Calu3 (cell line): ENCODE measurements at regions not wholly inside any gene's neighbourhood (a gene's known extent, or its start where the extent isn't known, plus 50 kb on each side); places are given as distances from the start of the nearest gene placed in this dataset.

Experiments
- BruUV-seq: library from RNA; stranded (reverse); fragments of 400-500 nt; replicated peaks from 2 replicates; lab custom pipeline; 2021; lab: Mats Ljungman, UMichigan
- CTCF ChIA-PET: fragments of 300-600 bp; sonication (Branson Sonifier 250); formaldehyde crosslinking; loops from one replicate; lab custom pipeline; 2022; ENCODE audit warnings: antibody characterized with exemption; lab: Charles Lee
- DNase-seq: peaks from one replicate; pipeline ENCODE4 v3.0.0; 2022
- H3K27ac Mint-ChIP-seq: one replicate; pipeline ENCODE4 v1.8.0; 2022; ENCODE audit warnings: mixed read lengths; ENCODE audit not compliant: unreplicated experiment
- H3K27me3 Mint-ChIP-seq: one replicate; pipeline ENCODE4 v1.8.0; 2022; ENCODE audit warnings: mixed read lengths; ENCODE audit not compliant: unreplicated experiment
- H3K36me3 Mint-ChIP-seq: one replicate; pipeline ENCODE4 v1.8.0; 2022; ENCODE audit warnings: mild to moderate bottlenecking, moderate library complexity, mixed read lengths; ENCODE audit not compliant: insufficient read depth, unreplicated experiment
- H3K4me1 Mint-ChIP-seq: one replicate; pipeline ENCODE4 v1.8.0; 2022; ENCODE audit warnings: mild to moderate bottlenecking, low read depth, mixed read lengths; ENCODE audit not compliant: unreplicated experiment
- H3K4me3 Mint-ChIP-seq: one replicate; pipeline ENCODE4 v1.8.0; 2022; ENCODE audit warnings: mild to moderate bottlenecking, low read depth, moderate library complexity, mixed read lengths; ENCODE audit not compliant: unreplicated experiment
- H3K9me3 Mint-ChIP-seq: one replicate; pipeline ENCODE4 v1.8.0; 2022; ENCODE audit warnings: low read depth, mixed read lengths; ENCODE audit not compliant: unreplicated experiment
- intact Hi-C: fragments of 100-400 bp; cut with micrococcal nuclease; formaldehyde crosslinking; loops from one replicate; pipeline ENCODE4 v1.10.0; 2022; ENCODE audit not compliant: unreplicated experiment
- TF ChIP-seq, protein P1 (sequence below): fragments of 200-600 bp; IDR thresholded peaks from one replicate; pipeline ENCODE4 v1.8.0; 2022; ENCODE audit warnings: antibody characterized with exemption; ENCODE audit not compliant: unreplicated experiment

GRCh38 chr5:96093890-96094381 lies 132.3 kb upstream of the ELL2 start:
- Mint-ChIP-seq H3K36me3 (no peaks in the 10 kb centered on the region), H3K27ac (peak overlapping the region; percentile 68), H3K4me1 (peaks cover 46% of the 10 kb centered on the region), H3K9me3 (no peaks in the 10 kb centered on the region), H3K4me3 (peak overlapping the region; percentile 0), H3K27me3 (no peaks in the 10 kb centered on the region)
- intact Hi-C loops, result loop anchor here (1.0 to 5.0 kb wide), 6 partner anchors 67 to 242 kb away; no protein-coding TSS in a partner anchor
- BruUV-seq, result no TSS peak
- DNase-seq, result peak; percentile 41
- TF ChIP-seq, protein P1, sequence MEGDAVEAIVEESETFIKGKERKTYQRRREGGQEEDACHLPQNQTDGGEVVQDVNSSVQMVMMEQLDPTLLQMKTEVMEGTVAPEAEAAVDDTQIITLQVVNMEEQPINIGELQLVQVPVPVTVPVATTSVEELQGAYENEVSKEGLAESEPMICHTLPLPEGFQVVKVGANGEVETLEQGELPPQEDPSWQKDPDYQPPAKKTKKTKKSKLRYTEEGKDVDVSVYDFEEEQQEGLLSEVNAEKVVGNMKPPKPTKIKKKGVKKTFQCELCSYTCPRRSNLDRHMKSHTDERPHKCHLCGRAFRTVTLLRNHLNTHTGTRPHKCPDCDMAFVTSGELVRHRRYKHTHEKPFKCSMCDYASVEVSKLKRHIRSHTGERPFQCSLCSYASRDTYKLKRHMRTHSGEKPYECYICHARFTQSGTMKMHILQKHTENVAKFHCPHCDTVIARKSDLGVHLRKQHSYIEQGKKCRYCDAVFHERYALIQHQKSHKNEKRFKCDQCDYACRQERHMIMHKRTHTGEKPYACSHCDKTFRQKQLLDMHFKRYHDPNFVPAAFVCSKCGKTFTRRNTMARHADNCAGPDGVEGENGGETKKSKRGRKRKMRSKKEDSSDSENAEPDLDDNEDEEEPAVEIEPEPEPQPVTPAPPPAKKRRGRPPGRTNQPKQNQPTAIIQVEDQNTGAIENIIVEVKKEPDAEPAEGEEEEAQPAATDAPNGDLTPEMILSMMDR, result no peak
- CTCF ChIA-PET, result interaction anchor here (0.7 to 1.4 kb wide), 7 partner anchors 15 to 538 kb away, joined by 3 to 5 read pairs (median 4); partner anchors contain the start of gene ELL2

GRCh38 chr5:96093340-96093739 lies 131.7 kb upstream of the ELL2 start:
- H3K4me1 Mint-ChIP-seq, result peaks cover 48% of the 10 kb centered on the region
- CTCF ChIA-PET, result interaction anchor here (1.0 to 1.4 kb wide), 6 partner anchors 14 to 242 kb away, joined by 4 to 5 read pairs (median 4); partner anchors contain the start of gene ELL2
- no peaks in the 10 kb centered on the region for H3K9me3 Mint-ChIP-seq
- peak overlapping the region; percentile 0 for H3K4me3 Mint-ChIP-seq
- TF ChIP-seq, protein P1, result no peak
- DNase-seq, result peak; percentile 41
- no peaks in the 10 kb centered on the region for H3K27me3 Mint-ChIP-seq
- no TSS peak for BruUV-seq
- peak overlapping the region; percentile 68 for H3K27ac Mint-ChIP-seq
- no peaks in the 10 kb centered on the region for H3K36me3 Mint-ChIP-seq
- intact Hi-C loops, result loop anchor here (1.0 to 5.0 kb wide), 2 partner anchors 66 to 162 kb away; no protein-coding TSS in a partner anchor

DNA sequence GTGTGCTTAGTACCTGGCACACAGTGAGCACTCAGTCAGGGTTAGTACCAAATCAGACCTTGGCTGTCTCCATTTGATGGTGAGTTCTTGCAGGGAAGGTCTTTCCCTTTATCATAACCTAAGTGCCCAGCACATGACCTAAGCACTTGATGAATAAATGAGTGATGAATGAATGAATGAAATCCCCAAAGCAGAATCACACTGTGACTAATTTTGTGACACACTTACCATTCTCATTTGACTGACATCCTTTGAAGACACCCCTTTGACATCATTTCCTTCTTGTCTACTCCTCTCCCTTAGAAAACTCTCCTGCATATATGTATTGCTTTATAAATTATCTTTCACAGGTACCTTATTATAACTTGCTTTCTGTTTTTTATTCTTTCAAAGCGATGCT lies 130.2 kb upstream of the ELL2 start:
- intact Hi-C loops, result loop anchor here (5.0 kb wide), 1 partner anchor 65 kb away; no protein-coding TSS in a partner anchor
- H3K27me3 Mint-ChIP-seq, result no peaks in the 10 kb centered on the region
- H3K9me3 Mint-ChIP-seq, result no peaks in the 10 kb centered on the region
- H3K4me3 Mint-ChIP-seq, result no peak overlapping the region
- DNase-seq, result no peak
- TF ChIP-seq, protein P1, result no peak
- H3K36me3 Mint-ChIP-seq, result no peaks in the 10 kb centered on the region
- BruUV-seq, result no TSS peak
- CTCF ChIA-PET, result no interaction called here
- peak overlapping the region; percentile 68 for H3K27ac Mint-ChIP-seq
- peaks cover 52% of the 10 kb centered on the region for H3K4me1 Mint-ChIP-seq

DNA sequence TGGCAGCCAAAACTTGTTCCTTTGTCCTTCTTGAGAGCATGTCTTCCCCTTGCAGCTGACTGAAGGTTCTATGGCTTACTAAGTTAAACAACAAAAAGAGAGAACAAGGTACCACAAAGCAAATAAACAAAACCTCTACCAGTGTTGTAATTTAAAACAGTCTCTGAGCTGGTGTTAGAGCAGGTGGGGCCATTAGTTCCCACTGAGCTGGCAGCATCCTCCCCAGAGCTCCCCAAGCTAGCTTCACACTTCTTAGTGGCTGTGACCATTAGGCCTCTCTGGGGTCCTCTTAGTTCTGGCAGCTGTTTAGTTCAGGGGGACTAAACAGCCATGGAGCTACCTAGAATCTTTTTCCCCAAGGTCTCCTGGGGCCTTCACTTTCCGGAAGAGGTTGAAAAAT lies 128.6 kb upstream of the ELL2 start:
- peaks cover 41% of the 10 kb centered on the region for H3K4me1 Mint-ChIP-seq
- CTCF ChIA-PET, result interaction anchor here (0.6 kb wide), 1 partner anchor 24 kb away, joined by 3 read pairs; no protein-coding TSS in a partner anchor
- DNase-seq, result no peak
- H3K36me3 Mint-ChIP-seq, result no peaks in the 10 kb centered on the region
- H3K27ac Mint-ChIP-seq, result no peak overlapping the region
- H3K4me3 Mint-ChIP-seq, result no peak overlapping the region
- H3K27me3 Mint-ChIP-seq, result no peaks in the 10 kb centered on the region
- no TSS peak for BruUV-seq
- intact Hi-C loops, result loop anchor here (5.0 kb wide), 1 partner anchor 63 kb away; no protein-coding TSS in a partner anchor
- TF ChIP-seq, protein P1, result no peak
- no peaks in the 10 kb centered on the region for H3K9me3 Mint-ChIP-seq
